ENCODE measurements at regions not wholly inside any gene's neighbourhood (a gene's known extent, or its start where the extent isn't known, plus 50 kb on each side); places are given as distances from the start of the nearest gene placed in this dataset.
"Not testable (repeated sequence)": the region's sequence is repeated elsewhere in the genome, so short reads cannot be mapped to it uniquely, and the experiment has no call there.

GRCh38 chrX:125378205-125378604 is 58.5 kb downstream of the TEX13C start:
- no peak for DNase-seq (ENCODE audit: low spot score)

- no peak for DNase-seq (ENCODE audit: low spot score)
Observed at GRCh38 chrX:125378770-125379169, 59.1 kb downstream of the TEX13C start.

DNA sequence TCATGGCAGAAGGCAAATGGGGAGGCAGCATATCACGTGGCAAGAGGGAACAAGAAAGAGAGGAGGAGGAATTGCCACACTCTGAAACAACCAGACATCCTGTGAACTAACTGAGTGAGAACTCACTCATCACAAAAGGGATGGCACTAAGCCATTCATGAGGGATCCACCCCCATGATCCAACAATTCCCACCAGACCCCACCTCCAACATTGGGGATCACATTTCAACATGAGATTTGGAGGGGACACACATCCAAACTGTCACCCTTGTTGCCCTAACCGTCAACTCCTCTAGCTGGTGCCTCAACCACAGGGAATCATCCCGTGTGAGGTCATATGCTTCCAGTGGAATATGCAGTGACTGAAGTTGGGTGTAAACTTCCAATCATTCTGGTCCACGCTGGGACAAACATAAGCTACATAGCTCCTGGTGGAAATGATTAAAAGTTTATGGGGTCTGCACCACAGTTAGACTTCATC is 62.5 kb downstream of the TEX13C start:
- no peak for DNase-seq (ENCODE audit: low spot score)

DNA sequence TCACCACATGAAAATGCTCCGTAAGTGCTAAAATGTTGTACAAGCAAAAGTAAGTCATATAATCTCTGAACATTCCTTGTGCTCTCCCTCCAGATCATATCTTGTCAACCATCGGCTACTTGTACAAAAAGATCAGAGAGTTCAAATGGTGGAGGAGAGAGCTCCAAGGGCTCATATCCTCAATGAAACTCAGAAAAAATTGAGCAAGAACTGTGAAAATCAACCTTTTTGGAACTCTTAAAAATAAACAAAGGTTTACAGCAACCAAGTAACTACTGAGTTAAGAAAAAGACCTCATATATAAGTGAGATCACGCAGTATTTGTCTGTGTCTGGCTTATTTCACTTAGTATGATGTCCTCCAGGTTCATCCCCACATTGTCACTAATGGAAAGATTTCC is 63.2 kb downstream of the TEX13C start:
- DNase-seq (ENCODE audit: low spot score) = no peak

DNA sequence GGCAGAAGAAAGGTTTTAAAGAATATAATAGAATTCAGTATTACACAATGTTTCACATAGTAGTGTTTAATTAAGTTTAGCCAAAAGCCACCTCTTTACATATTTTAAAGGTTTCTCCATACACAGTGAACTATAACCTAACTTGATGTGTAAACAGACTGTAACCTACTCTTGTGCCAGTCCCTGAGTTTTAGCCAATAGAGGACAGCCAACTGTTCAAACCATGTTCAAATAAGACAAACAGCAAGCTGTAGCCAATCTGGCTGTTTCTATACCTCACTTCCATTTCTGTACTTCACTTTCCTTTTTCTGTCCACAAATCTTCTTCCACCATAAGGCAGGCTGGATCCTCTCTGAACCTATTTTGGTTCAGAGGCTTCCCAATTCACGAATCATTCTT is 65.2 kb downstream of the TEX13C start:
- DNase-seq (ENCODE audit: low spot score) = no peak

- DNase-seq (ENCODE audit: low spot score) = no peak
Observed at GRCh38 chrX:125387945-125388344, 68.3 kb downstream of the TEX13C start.

GRCh38 chrX:125394449-125394848 is 74.8 kb downstream of the TEX13C start:
- no peak for DNase-seq (ENCODE audit: low spot score)

DNA sequence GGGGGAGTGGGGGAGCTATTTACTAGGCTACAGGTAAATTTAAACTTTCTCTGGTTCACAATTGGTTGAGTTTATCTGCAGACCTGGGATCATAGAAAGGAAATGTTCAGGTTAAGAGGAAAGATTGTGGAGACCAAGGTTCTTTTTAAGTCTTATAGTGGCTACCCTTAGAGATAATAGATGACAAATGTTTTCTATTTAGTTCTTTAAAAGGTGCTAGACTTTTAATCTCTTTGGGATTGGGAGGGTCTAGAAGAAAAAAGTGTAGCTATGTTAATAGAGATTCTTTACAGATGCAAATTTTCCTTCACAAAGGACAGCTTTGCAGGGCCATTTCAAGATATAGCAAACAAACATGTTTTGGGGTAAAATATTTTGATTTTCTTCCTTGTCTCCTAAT is 76.0 kb downstream of the TEX13C start:
- DNase-seq (ENCODE audit: low spot score) = no peak

DNA sequence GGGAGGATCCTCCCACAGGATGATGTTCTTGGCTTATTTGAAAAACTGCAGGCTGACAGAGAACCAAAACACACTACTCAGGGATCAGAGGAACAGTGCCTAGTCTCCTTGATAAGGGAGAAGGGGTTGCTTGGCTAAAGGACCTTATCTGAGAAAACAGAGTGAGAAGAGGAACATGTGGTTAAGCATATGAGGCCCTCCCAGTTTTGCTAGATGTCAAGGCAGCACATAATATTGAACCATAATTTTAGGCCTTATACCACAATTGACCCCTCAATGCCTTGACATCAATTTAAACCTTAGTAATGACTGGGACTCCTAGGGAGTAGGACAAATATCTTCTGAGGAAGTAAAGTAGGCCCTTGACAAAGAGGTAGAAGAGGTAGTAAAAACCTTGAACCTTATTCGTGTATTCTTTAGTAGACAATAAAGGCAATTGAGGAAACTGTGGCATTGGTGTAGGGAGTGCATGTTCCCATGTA is 79.3 kb downstream of the TEX13C start:
- no peak for DNase-seq (ENCODE audit: low spot score)

DNA sequence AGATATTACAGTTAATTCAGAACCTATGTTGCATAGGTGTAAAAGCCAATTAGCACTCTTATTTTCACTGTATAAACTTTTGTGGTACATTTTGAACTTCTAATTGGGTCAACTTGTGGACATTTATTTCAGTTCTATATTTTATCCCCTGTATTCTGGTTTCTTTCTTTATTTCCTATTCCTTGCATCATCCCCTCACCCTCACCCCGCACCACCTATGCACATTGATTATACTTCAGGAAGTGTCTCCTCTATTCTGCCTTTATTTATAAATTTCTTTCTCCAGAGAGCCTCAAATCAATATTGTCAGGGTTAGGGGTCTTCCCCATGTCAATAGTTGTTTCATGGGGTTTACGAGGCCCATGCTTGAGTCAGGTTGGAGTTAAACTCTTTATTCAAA is 83.1 kb downstream of the TEX13C start:
- no peak for DNase-seq (ENCODE audit: low spot score)

GRCh38 chrX:125404667-125405160 is 85.0 kb downstream of the TEX13C start:
- DNase-seq (ENCODE audit: low spot score) = no peak

DNA sequence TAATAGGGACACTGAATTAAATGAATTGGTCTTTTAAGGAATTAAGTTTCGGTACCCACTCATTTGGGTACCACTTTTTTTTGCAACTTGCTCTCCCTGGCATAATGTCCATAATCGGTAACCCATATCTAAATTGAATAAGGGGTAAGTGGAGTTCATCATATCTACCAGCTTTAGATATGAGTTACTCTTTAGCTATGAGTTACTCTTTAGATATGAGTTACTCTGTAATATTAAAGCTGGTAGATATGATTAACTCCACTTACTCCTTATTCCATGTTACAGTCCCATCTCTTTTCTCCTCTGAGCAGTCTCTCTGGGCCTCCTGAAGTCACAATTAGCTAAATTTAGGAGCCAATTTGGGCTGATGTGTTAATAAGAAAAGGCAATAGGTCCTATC is 85.7 kb downstream of the TEX13C start:
- DNase-seq (ENCODE audit: low spot score) = no peak

- DNase-seq (ENCODE audit: low spot score) = no peak
Observed at GRCh38 chrX:125407314-125407713, 87.6 kb downstream of the TEX13C start.

GRCh38 chrX:125420809-125421208 is 101.1 kb downstream of the TEX13C start:
- no peak for DNase-seq (ENCODE audit: low spot score)

DNA sequence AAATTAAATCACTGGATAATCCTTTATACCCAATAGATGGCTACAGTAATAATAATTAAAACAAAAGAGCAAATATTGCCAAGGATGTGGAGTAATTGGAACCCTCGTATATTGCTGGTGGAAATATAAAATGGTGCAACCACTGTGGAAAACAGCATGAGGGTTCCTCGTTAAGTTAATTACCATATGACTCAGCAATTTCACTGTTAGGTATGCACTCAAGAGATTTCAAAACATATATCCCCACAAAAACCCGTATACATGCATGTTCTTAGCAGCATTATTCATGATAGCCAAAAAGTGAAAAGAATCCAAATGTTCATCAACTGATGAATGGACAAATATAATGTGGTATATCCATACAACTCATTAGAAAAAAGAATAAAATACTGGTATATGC is 103.3 kb downstream of the TEX13C start:
- no peak for DNase-seq (ENCODE audit: low spot score)

- no peak for DNase-seq (ENCODE audit: low spot score)
Observed at GRCh38 chrX:125424536-125424935, 104.9 kb downstream of the TEX13C start.

DNA sequence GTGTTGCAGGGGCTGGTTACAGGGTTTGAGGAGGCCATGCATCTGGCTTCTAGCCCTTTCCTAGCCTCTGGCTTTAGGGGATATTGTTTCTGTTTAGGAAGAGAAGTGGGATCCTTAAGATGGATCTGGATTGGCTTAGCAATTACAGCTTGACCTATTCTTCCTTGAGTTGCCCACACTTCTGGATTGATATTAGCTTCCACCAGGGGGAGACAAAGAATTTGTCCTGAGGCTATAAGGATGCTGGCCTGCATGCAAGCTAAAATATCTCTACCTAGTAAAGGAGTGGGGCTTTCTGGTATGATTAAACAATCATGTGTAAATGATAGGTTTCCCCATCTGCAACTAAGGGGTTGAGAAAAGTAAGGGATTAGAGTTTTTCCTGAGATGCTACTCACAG is 117.2 kb downstream of the TEX13C start:
- DNase-seq (ENCODE audit: low spot score) = peak; percentile 1

- DNase-seq (ENCODE audit: low spot score) = no peak
Observed at GRCh38 chrX:125439194-125439849, 119.7 kb downstream of the TEX13C start.

DNA sequence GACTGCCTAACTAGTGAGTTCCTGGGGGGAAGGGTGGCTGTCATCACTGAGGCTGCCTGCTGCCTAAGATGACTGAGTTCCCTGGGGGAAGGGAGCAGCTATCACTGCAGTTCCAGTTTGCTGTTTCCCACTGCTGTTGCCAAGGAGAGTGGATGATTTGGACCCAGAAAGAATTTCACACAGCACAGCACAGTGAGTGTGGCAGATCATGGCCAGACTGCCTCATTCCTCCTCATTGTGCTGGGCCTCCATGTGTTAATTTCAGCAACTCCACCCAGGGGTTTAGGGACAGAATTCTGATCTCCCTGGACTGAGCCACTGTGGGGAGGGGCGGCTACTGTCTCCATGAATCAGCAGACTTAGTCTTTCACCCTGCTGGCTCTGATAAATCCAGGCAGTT is 125.0 kb downstream of the TEX13C start:
- DNase-seq (ENCODE audit: low spot score) = no peak

- DNase-seq (ENCODE audit: low spot score) = no peak
Observed at GRCh38 chrX:125475482-125475881, 155.8 kb downstream of the TEX13C start.

DNA sequence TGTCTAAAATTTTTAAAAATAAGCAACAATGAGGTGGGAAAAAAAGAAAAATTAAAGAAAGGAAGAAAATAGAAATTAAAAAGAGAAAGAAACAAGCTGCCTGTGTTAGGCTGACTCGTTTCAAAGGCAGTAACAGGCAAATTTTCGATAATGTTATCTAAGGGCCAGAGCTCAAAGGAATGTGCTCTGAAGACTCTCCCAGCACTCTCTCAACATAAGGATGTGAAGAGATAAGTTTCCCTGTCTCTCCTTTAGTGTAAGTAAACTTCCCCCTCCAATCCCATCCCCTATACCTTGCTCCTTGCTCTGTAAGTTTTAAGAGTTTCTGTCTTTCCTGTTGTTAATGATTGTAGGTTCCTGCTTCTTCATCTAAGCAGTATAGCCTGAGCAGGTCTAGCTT is 172.8 kb downstream of the TEX13C start:
- no peak for DNase-seq (ENCODE audit: low spot score)

- DNase-seq (ENCODE audit: low spot score) = not testable (repeated sequence)
Observed at GRCh38 chrX:125493004-125493403, 173.3 kb downstream of the TEX13C start.

DNA sequence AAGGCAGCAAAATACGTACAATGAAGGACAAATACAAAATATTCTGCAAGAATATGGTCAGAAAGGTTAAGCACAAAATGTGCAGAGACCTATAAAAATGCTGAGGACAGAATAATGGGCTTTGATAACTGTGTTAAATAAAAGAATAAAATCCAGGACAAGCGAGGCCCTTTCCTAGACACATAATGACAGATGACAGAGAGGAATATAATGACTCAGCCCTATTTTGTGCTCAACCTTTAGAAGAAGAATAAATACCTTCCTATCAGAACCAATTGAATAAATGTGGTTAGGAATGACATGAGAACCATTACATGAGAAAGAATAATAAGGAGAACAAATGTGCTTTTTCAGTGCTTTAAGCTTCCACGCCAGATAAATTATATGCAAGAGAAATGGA is 178.0 kb downstream of the TEX13C start:
- DNase-seq (ENCODE audit: low spot score) = no peak

DNA sequence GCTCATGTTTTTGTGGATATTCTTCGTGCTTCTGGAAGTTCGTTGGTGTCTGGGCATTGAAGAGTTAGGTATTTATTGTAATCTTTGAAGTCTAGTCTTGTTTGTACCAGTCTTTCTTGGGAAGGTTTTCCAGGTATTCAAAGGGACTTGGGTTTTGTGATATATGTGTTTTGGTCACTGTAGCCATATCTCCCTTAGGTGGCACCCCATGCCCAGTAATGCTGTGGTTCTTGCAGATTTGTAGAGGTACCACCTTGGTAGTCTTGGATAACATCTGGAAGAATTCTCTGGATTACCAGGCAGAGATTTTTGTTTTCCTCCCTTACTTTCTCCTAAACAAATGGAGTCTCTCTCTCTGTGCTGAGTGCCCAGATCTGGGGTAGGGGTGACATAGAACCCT is 184.1 kb downstream of the TEX13C start:
- DNase-seq (ENCODE audit: low spot score) = no peak

Data from pons (tissue), 1 donor.